Smooth muscle cell (in vitro differentiated cells): ENCODE measurements at regions not wholly inside any gene's neighbourhood (a gene's known extent, or its start where the extent isn't known, plus 50 kb on each side); places are given as distances from the start of the nearest gene placed in this dataset.

Experiments used
- DNase-seq: peaks from one replicate; lab custom pipeline; 2025; ENCODE audit not compliant: unreplicated experiment; lab: John Stamatoyannopoulos, UW
- H2AFZ ChIP-seq: fragments of 200-600 bp; sonication (generic); 2 replicates; pipeline ENCODE4 v1.6.0; 2016; ENCODE audit warnings: antibody characterized with exemption, low read depth, mild to moderate bottlenecking
- H3F3A ChIP-seq: fragments of 200-600 bp; sonication (generic); 2 replicates; pipeline ENCODE4 v1.6.0; 2017; ENCODE audit warnings: antibody characterized with exemption, low read depth
- H3K27ac ChIP-seq: fragments of 200-600 bp; sonication (generic); 2 replicates; pipeline ENCODE4 v1.5.1; 2016; ENCODE audit warnings: low read depth, mild to moderate bottlenecking
- H3K27me3 ChIP-seq: fragments of 200-600 bp; sonication (generic); 2 replicates; pipeline ENCODE4 v1.6.1; 2016; ENCODE audit warnings: low read depth, mild to moderate bottlenecking
- H3K36me3 ChIP-seq: fragments of 200-600 bp; sonication (generic); 2 replicates; pipeline ENCODE4 v1.5.1; 2016; ENCODE audit warnings: low read depth
- H3K4me1 ChIP-seq: fragments of 200-600 bp; sonication (generic); 2 replicates; pipeline ENCODE4 v1.5.1; 2016; ENCODE audit warnings: low read depth
- H3K4me2 ChIP-seq: fragments of 200-600 bp; sonication (generic); 2 replicates; pipeline ENCODE4 v1.6.0; 2016; ENCODE audit warnings: mild to moderate bottlenecking
- H3K4me3 ChIP-seq: fragments of 200-600 bp; sonication (generic); 2 replicates; pipeline ENCODE4 v1.5.1; 2016; ENCODE audit warnings: mild to moderate bottlenecking
- H3K79me2 ChIP-seq: fragments of 200-600 bp; sonication (generic); 2 replicates; pipeline ENCODE4 v1.6.0; 2016; ENCODE audit warnings: low read depth, mild to moderate bottlenecking
- H3K9ac ChIP-seq: fragments of 200-600 bp; sonication (generic); 2 replicates; pipeline ENCODE4 v1.6.0; 2016; ENCODE audit warnings: low read depth
- H3K9me3 ChIP-seq: fragments of 200-600 bp; sonication (generic); replicated peaks from 2 replicates; pipeline ENCODE4 v1.5.1; 2016; ENCODE audit warnings: low read depth
- H4K20me1 ChIP-seq: fragments of 200-600 bp; sonication (generic); 2 replicates; pipeline ENCODE4 v1.6.0; 2016; ENCODE audit warnings: low read depth
- WGBS: methylation state at CpG from one replicate; pipeline ENCODE4 v1.1.7; 2016; ENCODE audit warnings: low lambda C conversion rate; 5-methylcytosine and 5-hydroxymethylcytosine counted together
- TF ChIP-seq, protein P1 (sequence below): fragments of 200-600 bp; sonication (generic); IDR thresholded peaks from 2 replicates; pipeline ENCODE4 v1.5.1; 2017; ENCODE audit warnings: borderline replicate concordance, mild to moderate bottlenecking, antibody characterized with exemption; ENCODE audit not compliant: insufficient read depth, poor library complexity, severe bottlenecking

DNA sequence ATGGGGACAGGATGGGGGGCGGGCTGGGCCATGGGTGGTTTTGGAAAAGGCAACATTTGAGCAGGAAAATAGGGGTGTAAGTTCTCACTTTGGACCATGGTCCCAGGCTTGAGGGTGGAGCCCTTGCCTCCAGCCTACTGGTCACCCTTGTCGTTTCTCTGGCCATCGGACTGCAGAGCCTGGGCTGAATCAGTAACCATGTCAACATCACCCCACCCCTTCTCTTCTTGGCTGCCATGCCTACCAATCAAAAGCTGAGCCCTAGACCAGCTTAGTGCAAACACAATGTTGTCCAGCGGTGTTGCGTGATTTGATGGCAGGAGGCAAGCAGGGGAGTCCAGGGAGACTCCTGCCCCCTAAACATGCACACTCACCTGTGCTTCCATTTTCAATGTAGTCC, 231.0 kb upstream of the KAZN start:
- no peak overlapping the region for H3K4me3 ChIP-seq
- TF ChIP-seq, protein P1, sequence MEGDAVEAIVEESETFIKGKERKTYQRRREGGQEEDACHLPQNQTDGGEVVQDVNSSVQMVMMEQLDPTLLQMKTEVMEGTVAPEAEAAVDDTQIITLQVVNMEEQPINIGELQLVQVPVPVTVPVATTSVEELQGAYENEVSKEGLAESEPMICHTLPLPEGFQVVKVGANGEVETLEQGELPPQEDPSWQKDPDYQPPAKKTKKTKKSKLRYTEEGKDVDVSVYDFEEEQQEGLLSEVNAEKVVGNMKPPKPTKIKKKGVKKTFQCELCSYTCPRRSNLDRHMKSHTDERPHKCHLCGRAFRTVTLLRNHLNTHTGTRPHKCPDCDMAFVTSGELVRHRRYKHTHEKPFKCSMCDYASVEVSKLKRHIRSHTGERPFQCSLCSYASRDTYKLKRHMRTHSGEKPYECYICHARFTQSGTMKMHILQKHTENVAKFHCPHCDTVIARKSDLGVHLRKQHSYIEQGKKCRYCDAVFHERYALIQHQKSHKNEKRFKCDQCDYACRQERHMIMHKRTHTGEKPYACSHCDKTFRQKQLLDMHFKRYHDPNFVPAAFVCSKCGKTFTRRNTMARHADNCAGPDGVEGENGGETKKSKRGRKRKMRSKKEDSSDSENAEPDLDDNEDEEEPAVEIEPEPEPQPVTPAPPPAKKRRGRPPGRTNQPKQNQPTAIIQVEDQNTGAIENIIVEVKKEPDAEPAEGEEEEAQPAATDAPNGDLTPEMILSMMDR = no peak
- H3K4me2 ChIP-seq = no peak overlapping the region
- no peaks in the 10 kb centered on the region for H3K4me1 ChIP-seq
- no peak for DNase-seq
- H3K27ac ChIP-seq = no peak overlapping the region
- no peaks in the 10 kb centered on the region for H3F3A ChIP-seq
- peaks cover 20% of the 10 kb centered on the region for H3K27me3 ChIP-seq
- no peaks in the 10 kb centered on the region for H4K20me1 ChIP-seq
- no peaks in the 10 kb centered on the region for H3K79me2 ChIP-seq
- no peak overlapping the region for H3K9ac ChIP-seq
- no peaks in the 10 kb centered on the region for H3K9me3 ChIP-seq
- 96% methylated on average over 5 of the region's 5 CpGs for WGBS
- H3K36me3 ChIP-seq = no peaks in the 10 kb centered on the region
- H2AFZ ChIP-seq = no peak overlapping the region

DNA sequence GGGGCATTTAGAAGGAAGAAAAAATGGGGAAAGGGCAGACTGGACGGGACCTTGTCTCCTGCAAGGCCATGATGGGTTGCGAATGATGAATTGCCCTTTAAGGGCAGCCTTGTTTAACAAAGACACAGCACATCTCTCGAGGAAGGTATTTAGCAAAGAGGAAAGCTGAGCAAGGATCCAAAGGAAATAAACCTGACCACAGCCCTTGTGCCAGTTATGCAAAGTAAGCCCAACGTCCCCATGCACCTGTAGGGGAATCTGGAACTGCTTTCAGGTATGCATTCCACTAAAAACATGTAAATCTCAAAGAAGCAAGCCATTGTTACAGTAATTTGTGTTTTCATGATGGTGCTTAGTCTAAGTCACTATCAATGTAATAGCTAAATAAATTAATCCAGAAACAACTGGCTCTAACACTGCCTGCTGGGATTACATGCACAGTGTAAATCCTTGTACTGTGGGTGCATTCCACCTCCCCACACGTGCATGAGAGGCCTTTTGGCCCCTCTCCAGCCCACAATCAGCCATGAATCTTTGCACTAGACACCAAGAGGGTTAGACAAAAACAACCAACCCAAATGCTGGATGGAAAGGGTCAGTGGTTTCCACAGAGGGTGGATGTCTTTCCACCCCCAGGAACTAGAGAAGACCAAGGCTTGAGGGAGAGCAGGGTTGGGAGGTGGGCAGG, 228.8 kb upstream of the KAZN start:
- no peak for DNase-seq
- Histone ChIP-seq H3K27me3 (peaks cover 20% of the 10 kb centered on the region), H3K27ac (no peak overlapping the region), H3K9me3 (no peaks in the 10 kb centered on the region), H3K36me3 (no peaks in the 10 kb centered on the region), H3K79me2 (no peaks in the 10 kb centered on the region), H3K4me3 (no peak overlapping the region), H4K20me1 (no peaks in the 10 kb centered on the region), H3K4me1 (no peaks in the 10 kb centered on the region), H3K9ac (no peak overlapping the region), H3K4me2 (no peak overlapping the region), H2AFZ (no peak overlapping the region), H3F3A (no peaks in the 10 kb centered on the region)
- 49% methylated on average over 5 of the region's 5 CpGs for WGBS
- TF ChIP-seq, protein P1 = no peak

DNA sequence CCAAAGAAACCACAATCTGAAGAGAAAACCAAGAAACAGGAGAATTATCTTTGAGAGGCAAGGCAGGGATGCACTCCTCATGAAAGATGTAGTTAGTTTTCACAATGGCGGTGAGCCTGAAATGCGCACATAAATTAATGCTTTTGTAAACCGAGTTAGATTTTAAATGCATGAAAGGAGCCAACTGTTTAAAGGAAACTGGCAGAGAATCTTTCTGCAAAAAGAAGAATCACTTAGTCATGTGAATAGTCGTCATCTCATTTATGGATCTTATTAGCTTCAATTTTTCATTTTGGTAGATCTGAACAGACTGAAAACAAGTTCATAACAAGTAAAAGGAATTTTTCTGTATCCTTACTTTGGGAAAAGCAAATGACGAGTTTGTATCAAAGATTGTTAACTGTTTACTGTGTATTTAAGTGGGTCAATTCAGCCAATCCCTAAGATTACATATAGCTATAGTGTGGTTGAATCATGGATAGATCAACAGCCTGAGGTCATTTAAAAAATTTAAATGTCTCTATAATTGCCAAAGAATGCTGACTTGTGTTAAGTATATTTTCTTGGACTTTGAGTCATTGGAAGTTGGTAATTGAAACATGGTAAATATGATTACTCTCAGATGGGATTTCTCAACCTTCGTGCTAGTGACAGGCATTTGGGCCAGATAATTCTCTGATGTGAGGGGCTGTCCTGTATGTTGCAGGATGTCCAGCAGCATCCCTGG, 226.6 kb upstream of the KAZN start:
- H3F3A ChIP-seq = no peaks in the 10 kb centered on the region
- H3K79me2 ChIP-seq = no peaks in the 10 kb centered on the region
- no peak overlapping the region for H3K9ac ChIP-seq
- H3K27ac ChIP-seq = no peak overlapping the region
- no peak overlapping the region for H3K4me3 ChIP-seq
- TF ChIP-seq, protein P1 = no peak
- no peak overlapping the region for H3K4me2 ChIP-seq
- H3K9me3 ChIP-seq = no peaks in the 10 kb centered on the region
- peaks cover 20% of the 10 kb centered on the region for H3K27me3 ChIP-seq
- H3K4me1 ChIP-seq = no peaks in the 10 kb centered on the region
- no peaks in the 10 kb centered on the region for H4K20me1 ChIP-seq
- H2AFZ ChIP-seq = no peak overlapping the region
- DNase-seq = no peak
- no peaks in the 10 kb centered on the region for H3K36me3 ChIP-seq
- whole genome bisulfite sequencing = 72% methylated on average over 6 of the region's 6 CpGs
